SU-DHL-6 (cell line): ENCODE measurements at regions not wholly inside any gene's neighbourhood (a gene's known extent, or its start where the extent isn't known, plus 50 kb on each side); places are given as distances from the start of the nearest gene placed in this dataset.

Experiments
- CTCF ChIP-seq: fragments of 200-600 bp; sonication (generic); IDR thresholded peaks from one replicate; pipeline ENCODE4 v1.5.1; 2017; ENCODE audit warnings: antibody characterized with exemption, mild to moderate bottlenecking, low read length, moderate library complexity; ENCODE audit not compliant: insufficient read depth, poor library complexity, severe bottlenecking
- EZH2phosphoT487 ChIP-seq: fragments of 200-600 bp; sonication (generic), shearing (Covaris generic); conservative IDR thresholded peaks from 2 replicates; pipeline ENCODE4 v1.6.1; 2018; ENCODE audit warnings: mild to moderate bottlenecking, antibody characterized with exemption, low read length, moderate library complexity, mixed read lengths

DNA sequence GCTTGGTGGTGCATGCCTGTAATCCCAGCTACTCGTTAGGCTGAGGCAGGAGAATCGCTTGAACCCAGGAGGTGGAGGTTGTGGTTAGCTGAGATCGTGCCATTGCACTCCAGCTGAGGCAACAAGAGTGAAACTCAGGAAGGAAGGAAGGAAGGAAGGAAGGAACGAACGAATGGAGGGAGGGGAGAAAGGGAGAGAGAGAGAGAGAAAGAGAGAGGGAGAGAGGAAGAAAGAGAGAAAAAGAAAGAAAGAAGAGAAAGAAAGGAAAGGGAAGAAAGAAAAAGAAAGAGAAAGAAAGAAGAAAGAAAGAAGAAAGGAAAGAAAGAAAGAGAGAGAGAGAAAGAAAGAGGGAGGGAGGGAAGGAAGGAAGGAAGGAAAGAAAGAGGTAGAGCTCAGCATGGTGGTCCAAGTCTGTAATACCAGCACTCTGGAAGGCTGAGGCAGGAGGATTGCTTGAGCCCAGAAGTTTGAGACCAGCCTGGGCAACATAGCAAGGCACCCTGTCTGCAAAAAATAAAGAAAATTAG is 81.9 kb downstream of the P2RY1 start:
- TF ChIP-seq EZH2phosphoT487 (no peak), CTCF (no peak)
